ENCODE measurements at regions not wholly inside any gene's neighbourhood (a gene's known extent, or its start where the extent isn't known, plus 50 kb on each side); places are given as distances from the start of the nearest gene placed in this dataset.

DNA sequence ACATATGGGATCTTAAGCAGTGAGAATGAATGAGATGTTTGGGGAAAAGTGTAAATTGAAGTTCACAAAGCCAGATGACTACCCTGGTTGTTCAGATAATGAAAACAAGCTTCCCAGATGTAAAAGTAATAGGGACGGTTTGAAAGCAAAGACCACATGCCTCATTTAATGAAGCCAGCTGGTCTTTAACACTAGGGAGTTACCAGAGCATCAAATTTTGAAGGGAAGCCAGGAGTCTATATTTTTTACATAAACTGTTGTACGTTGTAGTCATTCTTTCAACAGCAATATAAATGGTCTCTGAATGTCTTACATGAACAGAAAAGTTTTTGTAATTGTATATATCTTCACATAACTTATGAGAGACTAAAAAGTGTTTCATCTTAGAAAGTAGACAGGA lies 2604.5 kb upstream of the PCDH20 start:
- CTCF ChIA-PET: no interaction called here
- Histone ChIP-seq H4K20me1 (ENCODE audit: insufficient read depth, low read length) (no peaks in the 10 kb centered on the region), H3K4me3 (ENCODE audit: insufficient read depth, low read depth, low read length) (no peak overlapping the region), H2BK15ac (ENCODE audit: low read depth, low read length) (no peak overlapping the region), H3K9ac (ENCODE audit: low read depth, low read length) (no peak overlapping the region), H2AFZ (replicated peaks; ENCODE audit: low read length, poor library complexity) (no peak overlapping the region), H3K4ac (ENCODE audit: low read depth, low read length) (no peak overlapping the region), H3K27me3 (ENCODE audit: control insufficient read depth, insufficient read depth, low read length) (no peaks in the 10 kb centered on the region), H2AK5ac (ENCODE audit: low read depth, low read length) (no peak overlapping the region), H3K14ac (replicated peaks; ENCODE audit: low read depth, low read length) (no peak overlapping the region), H3K27ac (ENCODE audit: insufficient read depth, low read length) (no peak overlapping the region), H2AK9ac (replicated peaks; ENCODE audit: low read depth, low read length, poor library complexity) (no peak overlapping the region), H3K36me3 (ENCODE audit: control insufficient read depth, insufficient read depth, low read length) (no peaks in the 10 kb centered on the region), H2BK5ac (ENCODE audit: low read depth, low read length, poor library complexity, severe bottlenecking) (no peak overlapping the region), H4K91ac (ENCODE audit: insufficient read depth, low read depth, low read length) (no peak overlapping the region), H2BK20ac (ENCODE audit: low read depth, low read length) (no peak overlapping the region), H3K4me2 (ENCODE audit: low read depth, low read length) (no peak overlapping the region), H2BK120ac (ENCODE audit: low read depth, low read length) (no peak overlapping the region), H4K8ac (ENCODE audit: low read depth in 2 of 2, low read length in 2 of 2) (no peak overlapping the region), H3K4me1 (ENCODE audit: control insufficient read depth, insufficient read depth, low read length) (no peaks in the 10 kb centered on the region), H3K18ac (ENCODE audit: low read depth, low read length) (no peak overlapping the region), H3K56ac (ENCODE audit: extremely low read depth, insufficient read depth, low read length) (no peak overlapping the region), H3K9me1 (ENCODE audit: insufficient read depth, low read length) (no peaks in the 10 kb centered on the region), H4K5ac (ENCODE audit: low read depth, low read length) (no peak overlapping the region), H3K79me1 (ENCODE audit: low read depth in 1 of 2, low read length in 2 of 2) (no peaks in the 10 kb centered on the region), H3K9me3 (ENCODE audit: control insufficient read depth, insufficient read depth, low read length) (no peaks in the 10 kb centered on the region), H3K23ac (ENCODE audit: low read depth, low read length) (no peak overlapping the region)
- in situ Hi-C loops (cut with MboI; ENCODE audit: low sequenced_read_pairs): no loop called here
- dilution Hi-C loops (cut with HindIII; ENCODE audit: low sequenced_read_pairs, unreplicated experiment): no loop called here
- ATAC-seq (ENCODE audit: low read depth): 0 out of 2 replicates have a peak, but pooled peaks have one; percentile 11
- POLR2A ChIA-PET (ENCODE audit: unreplicated experiment): no interaction called here
- intact Hi-C loops (cut with micrococcal nuclease): no loop called here
- peak; percentile 8 for DNase-seq
- TF ChIP-seq RFX5 (IDR thresholded peaks at IDR 0.05; ENCODE audit: low read depth, low read length) (no peak), CEBPB (IDR thresholded peaks at IDR 0.05; ENCODE audit: low read depth, low read length) (no peak), BHLHE40 (IDR thresholded peaks at IDR 0.05; ENCODE audit: low read depth, low read length) (no peak), MAFK (IDR thresholded peaks at IDR 0.05; ENCODE audit: low read depth, low read length) (no peak), RAD21 (IDR thresholded peaks at IDR 0.05; ENCODE audit: low read length) (no peak)
- BruUV-seq (replicated peaks): no TSS peak
- WGBS, 2 experiments (ENCODE audit: extremely low coverage in 2 of 2, insufficient read length in 1 of 2): no CpG with 5 or more reads among the region's 2 CpGs
